ENCODE measurements at regions not wholly inside any gene's neighbourhood (a gene's known extent, or its start where the extent isn't known, plus 50 kb on each side); places are given as distances from the start of the nearest gene placed in this dataset.

DNA sequence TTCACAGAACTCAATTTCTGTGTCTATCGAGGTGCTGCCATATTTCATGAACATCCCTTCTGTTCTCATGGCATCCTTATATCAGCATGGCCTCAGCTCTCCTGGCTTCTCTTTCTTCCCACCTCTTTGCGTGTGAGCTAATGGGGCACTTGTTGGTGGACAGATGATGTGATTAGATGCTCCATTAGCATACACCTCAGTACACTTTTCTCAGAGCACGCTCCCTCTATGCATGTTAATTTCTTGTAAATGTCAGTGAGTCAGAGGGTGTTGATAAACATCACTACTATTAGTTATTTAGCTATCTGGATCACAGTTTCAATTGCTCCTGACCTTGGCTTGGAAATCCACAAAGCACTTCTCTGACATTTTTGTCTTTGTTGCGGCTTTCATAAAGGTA, 159.4 kb downstream of the CD8B2 start:
- Histone ChIP-seq H3K79me2 (ENCODE audit: insufficient read depth, low read length) (no peaks in the 10 kb centered on the region), H3K9me2 (ENCODE audit: insufficient read depth) (no peaks in the 10 kb centered on the region), H3K9me3 (ENCODE audit: control insufficient read depth in 1 of 2, insufficient read depth in 1 of 2, low read depth in 1 of 2, low read length in 2 of 2) (no peaks in the 10 kb centered on the region), H3K9ac (ENCODE audit: low read length) (no peak overlapping the region), H3K36me3 (ENCODE audit: control insufficient read depth in 1 of 2, insufficient read depth in 2 of 2, low read length in 2 of 2) (no peaks in the 10 kb centered on the region), H3K27me3 (ENCODE audit: insufficient read depth, low read length) (no peaks in the 10 kb centered on the region), H3K27ac (ENCODE audit: low read depth, low read length) (no peak overlapping the region), H3K4me3 (replicated peaks in 1 of 2; ENCODE audit: low read depth in 1 of 2, low read length in 2 of 2) (no peak overlapping the region), H2AFZ (ENCODE audit: low read depth, low read length, poor library complexity, severe bottlenecking) (no peak overlapping the region), H3K4me2 (ENCODE audit: low read length) (no peak overlapping the region), H3K4me1 (ENCODE audit: control insufficient read depth in 1 of 2, insufficient read depth in 2 of 2, low read length in 2 of 2) (no peaks in the 10 kb centered on the region), H4K20me1 (ENCODE audit: insufficient read depth) (no peaks in the 10 kb centered on the region)
- BruUV-seq (replicated peaks) = no TSS peak
- RAD21 ChIA-PET (ENCODE audit: low non-redundant PET in 1 of 2, low total read pairs in 2 of 2, uncharacterized antibody in 2 of 2, unreplicated experiment in 2 of 2) = no interaction called here
- ATAC-seq (no peak), DNase-seq (ENCODE audit: low read depth, low spot score) (no peak)
- TF ChIP-seq CBX3 (IDR thresholded peaks at IDR 0.05; ENCODE audit: low read depth) (no peak), EZH2 (IDR thresholded peaks at IDR 0.05) (no peak), FOSL1 (IDR thresholded peaks at IDR 0.05; ENCODE audit: low read depth) (no peak), MAX (IDR thresholded peaks at IDR 0.05) (no peak), ELF1 (IDR thresholded peaks at IDR 0.05; ENCODE audit: borderline replicate concordance, low read depth) (no peak), RAD21 (IDR thresholded peaks at IDR 0.05; ENCODE audit: low read depth) (no peak), POLR2A (IDR thresholded peaks at IDR 0.05; ENCODE audit: borderline replicate concordance, extremely low read depth, insufficient read depth, insufficient read length) (no peak), EGR1 (IDR thresholded peaks at IDR 0.05; ENCODE audit: low read depth) (no peak), ZFX (IDR thresholded peaks at IDR 0.05) (no peak), POLR2AphosphoS5 (IDR thresholded peaks at IDR 0.05; ENCODE audit: low read depth, low read length) (no peak), YY1 (IDR thresholded peaks at IDR 0.05; ENCODE audit: extremely low read depth, insufficient replicate concordance, low read depth, low read length) (no peak), CEBPB (IDR thresholded peaks at IDR 0.05; ENCODE audit: low read depth) (no peak)
- TF ChIP-seq, protein P1, sequence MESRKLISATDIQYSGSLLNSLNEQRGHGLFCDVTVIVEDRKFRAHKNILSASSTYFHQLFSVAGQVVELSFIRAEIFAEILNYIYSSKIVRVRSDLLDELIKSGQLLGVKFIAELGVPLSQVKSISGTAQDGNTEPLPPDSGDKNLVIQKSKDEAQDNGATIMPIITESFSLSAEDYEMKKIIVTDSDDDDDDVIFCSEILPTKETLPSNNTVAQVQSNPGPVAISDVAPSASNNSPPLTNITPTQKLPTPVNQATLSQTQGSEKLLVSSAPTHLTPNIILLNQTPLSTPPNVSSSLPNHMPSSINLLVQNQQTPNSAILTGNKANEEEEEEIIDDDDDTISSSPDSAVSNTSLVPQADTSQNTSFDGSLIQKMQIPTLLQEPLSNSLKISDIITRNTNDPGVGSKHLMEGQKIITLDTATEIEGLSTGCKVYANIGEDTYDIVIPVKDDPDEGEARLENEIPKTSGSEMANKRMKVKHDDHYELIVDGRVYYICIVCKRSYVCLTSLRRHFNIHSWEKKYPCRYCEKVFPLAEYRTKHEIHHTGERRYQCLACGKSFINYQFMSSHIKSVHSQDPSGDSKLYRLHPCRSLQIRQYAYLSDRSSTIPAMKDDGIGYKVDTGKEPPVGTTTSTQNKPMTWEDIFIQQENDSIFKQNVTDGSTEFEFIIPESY (IDR thresholded peaks at IDR 0.05; ENCODE audit: extremely low read depth, insufficient replicate concordance, low read length) = no peak
- TF ChIP-seq, protein P2, sequence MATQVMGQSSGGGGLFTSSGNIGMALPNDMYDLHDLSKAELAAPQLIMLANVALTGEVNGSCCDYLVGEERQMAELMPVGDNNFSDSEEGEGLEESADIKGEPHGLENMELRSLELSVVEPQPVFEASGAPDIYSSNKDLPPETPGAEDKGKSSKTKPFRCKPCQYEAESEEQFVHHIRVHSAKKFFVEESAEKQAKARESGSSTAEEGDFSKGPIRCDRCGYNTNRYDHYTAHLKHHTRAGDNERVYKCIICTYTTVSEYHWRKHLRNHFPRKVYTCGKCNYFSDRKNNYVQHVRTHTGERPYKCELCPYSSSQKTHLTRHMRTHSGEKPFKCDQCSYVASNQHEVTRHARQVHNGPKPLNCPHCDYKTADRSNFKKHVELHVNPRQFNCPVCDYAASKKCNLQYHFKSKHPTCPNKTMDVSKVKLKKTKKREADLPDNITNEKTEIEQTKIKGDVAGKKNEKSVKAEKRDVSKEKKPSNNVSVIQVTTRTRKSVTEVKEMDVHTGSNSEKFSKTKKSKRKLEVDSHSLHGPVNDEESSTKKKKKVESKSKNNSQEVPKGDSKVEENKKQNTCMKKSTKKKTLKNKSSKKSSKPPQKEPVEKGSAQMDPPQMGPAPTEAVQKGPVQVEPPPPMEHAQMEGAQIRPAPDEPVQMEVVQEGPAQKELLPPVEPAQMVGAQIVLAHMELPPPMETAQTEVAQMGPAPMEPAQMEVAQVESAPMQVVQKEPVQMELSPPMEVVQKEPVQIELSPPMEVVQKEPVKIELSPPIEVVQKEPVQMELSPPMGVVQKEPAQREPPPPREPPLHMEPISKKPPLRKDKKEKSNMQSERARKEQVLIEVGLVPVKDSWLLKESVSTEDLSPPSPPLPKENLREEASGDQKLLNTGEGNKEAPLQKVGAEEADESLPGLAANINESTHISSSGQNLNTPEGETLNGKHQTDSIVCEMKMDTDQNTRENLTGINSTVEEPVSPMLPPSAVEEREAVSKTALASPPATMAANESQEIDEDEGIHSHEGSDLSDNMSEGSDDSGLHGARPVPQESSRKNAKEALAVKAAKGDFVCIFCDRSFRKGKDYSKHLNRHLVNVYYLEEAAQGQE (IDR thresholded peaks at IDR 0.05; ENCODE audit: low read depth) = no peak
- TF ChIP-seq, protein P3, sequence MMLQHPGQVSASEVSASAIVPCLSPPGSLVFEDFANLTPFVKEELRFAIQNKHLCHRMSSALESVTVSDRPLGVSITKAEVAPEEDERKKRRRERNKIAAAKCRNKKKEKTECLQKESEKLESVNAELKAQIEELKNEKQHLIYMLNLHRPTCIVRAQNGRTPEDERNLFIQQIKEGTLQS (IDR thresholded peaks at IDR 0.05) = no peak
- POLR2A ChIA-PET = no interaction called here
- CTCF ChIA-PET = no interaction called here
- intact Hi-C loops (cut with micrococcal nuclease) = no loop called here

Data from HCT116 (cell line).